ENCODE measurements at regions not wholly inside any gene's neighbourhood (a gene's known extent, or its start where the extent isn't known, plus 50 kb on each side); places are given as distances from the start of the nearest gene placed in this dataset.
"Not testable (repeated sequence)": the region's sequence is repeated elsewhere in the genome, so short reads cannot be mapped to it uniquely, and the experiment has no call there.

GRCh38 chrX:46184749-46185148, 360.5 kb downstream of the ZNF674 start:
- intact Hi-C loops (cut with DNase I): no loop called here
- H3K27me3 ChIP-seq: no peaks in the 10 kb centered on the region
- no peak for TF ChIP-seq CTCF (IDR thresholded peaks at IDR 0.05)
- no peak for DNase-seq
- no peaks in the 10 kb centered on the region for H3K36me3 ChIP-seq
- H3K9me3 ChIP-seq: no peaks in the 10 kb centered on the region
- no peaks in the 10 kb centered on the region for H3K4me1 ChIP-seq
- no peak overlapping the region for H3K4me3 ChIP-seq
- no peak for ATAC-seq
- H3K27ac ChIP-seq: no peak overlapping the region

- Histone ChIP-seq H3K27me3 (no peaks in the 10 kb centered on the region), H3K36me3 (no peaks in the 10 kb centered on the region), H3K9me3 (no peaks in the 10 kb centered on the region), H3K4me1 (no peaks in the 10 kb centered on the region), H3K27ac (no peak overlapping the region), H3K4me3 (no peak overlapping the region)
- no peak for TF ChIP-seq CTCF (IDR thresholded peaks at IDR 0.05)
- no peak for DNase-seq
- no peak for ATAC-seq
- intact Hi-C loops (cut with DNase I): no loop called here
Measured at GRCh38 chrX:46180258-46180687, 364.9 kb downstream of the ZNF674 start.

- H3K27ac ChIP-seq: no peak overlapping the region
- no peaks in the 10 kb centered on the region for H3K9me3 ChIP-seq
- H3K27me3 ChIP-seq: no peaks in the 10 kb centered on the region
- intact Hi-C loops (cut with DNase I): no loop called here
- DNase-seq (no peak), ATAC-seq (no peak)
- no peaks in the 10 kb centered on the region for H3K36me3 ChIP-seq
- TF ChIP-seq CTCF (IDR thresholded peaks at IDR 0.05): no peak
- no peaks in the 10 kb centered on the region for H3K4me1 ChIP-seq
- H3K4me3 ChIP-seq: no peak overlapping the region
Measured at GRCh38 chrX:46179748-46180147, 365.5 kb downstream of the ZNF674 start.

- ATAC-seq: no peak
- TF ChIP-seq CTCF (IDR thresholded peaks at IDR 0.05): no peak
- intact Hi-C loops (cut with DNase I): no loop called here
Measured at GRCh38 chrX:46178763-46179162, 366.5 kb downstream of the ZNF674 start.

GRCh38 chrX:46173159-46173558, 372.1 kb downstream of the ZNF674 start:
- Histone ChIP-seq H3K9me3 (no peaks in the 10 kb centered on the region), H3K27me3 (no peaks in the 10 kb centered on the region), H3K36me3 (no peaks in the 10 kb centered on the region), H3K27ac (no peak overlapping the region), H3K4me1 (no peaks in the 10 kb centered on the region), H3K4me3 (no peak overlapping the region)
- ATAC-seq (no peak), DNase-seq (no peak)
- intact Hi-C loops (cut with DNase I): no loop called here
- TF ChIP-seq CTCF (IDR thresholded peaks at IDR 0.05): no peak

More at GRCh38 chrX:46178763-46179162, 366.5 kb downstream of the ZNF674 start:
- Histone ChIP-seq H3K4me3 (no peak overlapping the region), H3K4me1 (no peaks in the 10 kb centered on the region), H3K36me3 (no peaks in the 10 kb centered on the region), H3K27me3 (no peaks in the 10 kb centered on the region), H3K9me3 (no peaks in the 10 kb centered on the region), H3K27ac (no peak overlapping the region)
- no peak for DNase-seq

- DNase-seq; H3K27me3 ChIP-seq; H3K9me3 ChIP-seq; ATAC-seq; H3K4me3 ChIP-seq; intact Hi-C loops (cut with DNase I); H3K4me1 ChIP-seq; H3K36me3 ChIP-seq; H3K27ac ChIP-seq: not testable (repeated sequence)
Measured at GRCh38 chrX:46171457-46171856, 373.8 kb downstream of the ZNF674 start.

All from upper lobe of right lung (tissue), 1 donor.